Fibroblast of lung (primary cell): ENCODE measurements at regions not wholly inside any gene's neighbourhood (a gene's known extent, or its start where the extent isn't known, plus 50 kb on each side); places are given as distances from the start of the nearest gene placed in this dataset.

Source experiments
- CTCF ChIP-seq, 2 donors: IDR thresholded peaks in 1 of 2; conservative IDR thresholded peaks in 1 of 2; 1 replicate in 1 of 2; 2 replicates in 1 of 2; pipeline ENCODE4 v1.5.1; 2011 to 2012; ENCODE audit warnings: low read length in 2 of 2, control low read depth in 1 of 2, inconsistent platforms in 1 of 2, low read depth in 1 of 2, mild to moderate bottlenecking in 1 of 2
- EZH2 ChIP-seq: IDR thresholded peaks from 2 replicates; pipeline ENCODE4 v1.5.1; 2012; ENCODE audit warnings: low read length, control low read depth, mild to moderate bottlenecking; ENCODE audit errors: missing control alignments

DNA sequence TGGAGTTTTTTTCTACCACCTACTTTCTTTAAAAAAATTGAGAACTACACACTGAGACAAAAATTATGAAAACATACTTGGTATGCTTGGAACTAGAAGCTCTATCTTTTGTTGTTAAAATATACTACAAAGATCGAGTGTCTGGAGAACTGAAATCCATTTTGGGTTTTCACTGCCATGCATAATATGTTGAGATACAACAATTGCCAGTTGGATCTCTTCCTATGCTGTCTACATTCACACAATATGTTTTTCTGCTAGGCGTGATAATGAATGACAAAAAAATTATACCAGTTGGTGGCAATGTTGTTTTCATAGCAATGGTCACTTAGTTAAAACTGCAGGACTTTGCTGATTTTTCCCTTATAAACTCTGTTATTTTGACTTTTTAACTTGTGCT, 605.4 kb upstream of the LCORL start:
- TF ChIP-seq CTCF (conservative IDR thresholded peaks at IDR 0.05 in 1 of 2, IDR thresholded peaks at IDR 0.05 in 1 of 2; ENCODE audit: low read depth in 1 of 2, low read length in 2 of 2) (no peak), EZH2 (no peak)
